Activated T-helper 1 cell treated with Interleukin-2 at 50 U/mL for 16 hours (primary cell): ENCODE measurements at regions not wholly inside any gene's neighbourhood (a gene's known extent, or its start where the extent isn't known, plus 50 kb on each side); places are given as distances from the start of the nearest gene placed in this dataset.

Experiments
- DNase-seq: peaks from one replicate; pipeline ENCODE4 v3.0.0-alpha.2; 2020; ENCODE audit warnings: low read depth

- no peak for DNase-seq
These were observed 490.1 kb upstream of the CD180 start for GRCh38 chr5:67686746-67687145.

- DNase-seq = no peak
These were observed 485.1 kb upstream of the CD180 start for GRCh38 chr5:67681703-67682102.

- no peak for DNase-seq
These were observed 483.5 kb upstream of the CD180 start for GRCh38 chr5:67680099-67680498.

GRCh38 chr5:67679184-67679841, 482.7 kb upstream of the CD180 start:
- no peak for DNase-seq

GRCh38 chr5:67678594-67678993, 482.0 kb upstream of the CD180 start:
- no peak for DNase-seq

- no peak for DNase-seq
These were observed 480.9 kb upstream of the CD180 start for GRCh38 chr5:67677422-67677970.

- DNase-seq = no peak
These were observed 480.3 kb upstream of the CD180 start for GRCh38 chr5:67676863-67677262.

GRCh38 chr5:67674159-67674655, 477.6 kb upstream of the CD180 start:
- DNase-seq = no peak

GRCh38 chr5:67673618-67674017, 477.0 kb upstream of the CD180 start:
- no peak for DNase-seq

GRCh38 chr5:67673180-67673579, 476.6 kb upstream of the CD180 start:
- no peak for DNase-seq

- DNase-seq = no peak
These were observed 476.0 kb upstream of the CD180 start for GRCh38 chr5:67672636-67673035.

- DNase-seq = no peak
These were observed 473.3 kb upstream of the CD180 start for GRCh38 chr5:67669916-67670315.

- DNase-seq = no peak
These were observed 463.6 kb upstream of the CD180 start for GRCh38 chr5:67660149-67660548.

GRCh38 chr5:67659288-67659687, 462.7 kb upstream of the CD180 start:
- no peak for DNase-seq

GRCh38 chr5:67657055-67657454, 460.5 kb upstream of the CD180 start:
- no peak for DNase-seq

- DNase-seq = no peak
These were observed 455.6 kb upstream of the CD180 start for GRCh38 chr5:67652201-67652600.

- no peak for DNase-seq
These were observed 454.6 kb upstream of the CD180 start for GRCh38 chr5:67651180-67651579.

GRCh38 chr5:67648201-67648671, 451.6 kb upstream of the CD180 start:
- no peak for DNase-seq

GRCh38 chr5:67647772-67648171, 451.2 kb upstream of the CD180 start:
- no peak for DNase-seq

GRCh38 chr5:67644221-67644920, 447.8 kb upstream of the CD180 start:
- no peak for DNase-seq

- no peak for DNase-seq
These were observed 446.9 kb upstream of the CD180 start for GRCh38 chr5:67643536-67643935.

- no peak for DNase-seq
These were observed 443.4 kb upstream of the CD180 start for GRCh38 chr5:67639976-67640375.

GRCh38 chr5:67639313-67639712, 442.7 kb upstream of the CD180 start:
- DNase-seq = no peak
